CD8-positive, alpha-beta memory T cell (primary cell): ENCODE measurements at regions not wholly inside any gene's neighbourhood (a gene's known extent, or its start where the extent isn't known, plus 50 kb on each side); places are given as distances from the start of the nearest gene placed in this dataset.
A peak's percentile ranks its signal among the peaks of the same experiment; 100 is the strongest.

Source experiments
- CTCF ChIA-PET: fragments of 350-600 bp; sonication (Branson Sonifier 250); formaldehyde crosslinking; loops from one replicate; lab custom pipeline; 2021; ENCODE audit warnings: antibody characterized with exemption; lab: Charles Lee
- POLR2A ChIA-PET: fragments of 350-600 bp; sonication (Branson Sonifier 250); formaldehyde crosslinking; loops from one replicate; lab custom pipeline; 2021; ENCODE audit warnings: antibody characterized with exemption; lab: Charles Lee
- DNase-seq, 5 donors: peaks; one replicate each; pipeline versions ENCODE4 v3.0.0 to v3.0.0-alpha.2; 2020 to 2022; ENCODE audit warnings: mixed read lengths in 1 of 5
- H3K27ac ChIP-seq: one replicate; pipeline ENCODE4 v1.7.0; 2013; ENCODE audit warnings: low read depth, mild to moderate bottlenecking, low read length, moderate library complexity
- H3K27me3 ChIP-seq: 2 replicates; pipeline ENCODE4 v1.7.0; 2013; ENCODE audit warnings: low read length, mild to moderate bottlenecking; ENCODE audit not compliant: insufficient read depth, poor library complexity, severe bottlenecking
- H3K36me3 ChIP-seq: 2 replicates; pipeline ENCODE4 v1.7.0; 2013; ENCODE audit warnings: mild to moderate bottlenecking, low read length, moderate library complexity; ENCODE audit not compliant: insufficient read depth
- H3K4me1 ChIP-seq: 2 replicates; pipeline ENCODE4 v1.7.0; 2013; ENCODE audit warnings: mild to moderate bottlenecking, low read length, moderate library complexity; ENCODE audit not compliant: insufficient read depth
- H3K4me3 ChIP-seq: 2 replicates; pipeline ENCODE4 v1.7.0; 2013; ENCODE audit warnings: mild to moderate bottlenecking, low read length
- H3K9me3 ChIP-seq: 2 replicates; pipeline ENCODE4 v1.7.0; 2013; ENCODE audit warnings: mild to moderate bottlenecking, low read length
- H3K27ac Mint-ChIP-seq, 8 donors: one replicate each; pipeline ENCODE4 v1.8.0; 2020 to 2021; ENCODE audit warnings: mixed read lengths in 8 of 8, mild to moderate bottlenecking in 6 of 8, inconsistent platforms in 3 of 8, moderate library complexity in 3 of 8
- H3K27me3 Mint-ChIP-seq, 2 donors: one replicate each; pipeline ENCODE4 v1.8.0; 2020 to 2021; ENCODE audit warnings: mixed read lengths in 2 of 2, mild to moderate bottlenecking in 1 of 2, moderate library complexity in 1 of 2
- H3K36me3 Mint-ChIP-seq, 3 donors: one replicate each; pipeline ENCODE4 v1.8.0; 2020 to 2021; ENCODE audit warnings: mixed read lengths in 3 of 3, inconsistent platforms in 1 of 3, mild to moderate bottlenecking in 1 of 3
- H3K4me1 Mint-ChIP-seq, 3 donors: one replicate each; pipeline ENCODE4 v1.8.0; 2020 to 2021; ENCODE audit warnings: mixed read lengths in 3 of 3, inconsistent platforms in 1 of 3, mild to moderate bottlenecking in 1 of 3
- H3K4me3 Mint-ChIP-seq, 7 donors: one replicate each; pipeline ENCODE4 v1.8.0; 2020 to 2021; ENCODE audit warnings: mixed read lengths in 7 of 7, mild to moderate bottlenecking in 6 of 7, moderate library complexity in 4 of 7, inconsistent platforms in 2 of 7
- H3K9me3 Mint-ChIP-seq, 5 donors: one replicate each; pipeline ENCODE4 v1.8.0; 2020 to 2022; ENCODE audit warnings: mixed read lengths in 5 of 5, mild to moderate bottlenecking in 3 of 5, moderate library complexity in 2 of 5, inconsistent platforms in 1 of 5

DNA sequence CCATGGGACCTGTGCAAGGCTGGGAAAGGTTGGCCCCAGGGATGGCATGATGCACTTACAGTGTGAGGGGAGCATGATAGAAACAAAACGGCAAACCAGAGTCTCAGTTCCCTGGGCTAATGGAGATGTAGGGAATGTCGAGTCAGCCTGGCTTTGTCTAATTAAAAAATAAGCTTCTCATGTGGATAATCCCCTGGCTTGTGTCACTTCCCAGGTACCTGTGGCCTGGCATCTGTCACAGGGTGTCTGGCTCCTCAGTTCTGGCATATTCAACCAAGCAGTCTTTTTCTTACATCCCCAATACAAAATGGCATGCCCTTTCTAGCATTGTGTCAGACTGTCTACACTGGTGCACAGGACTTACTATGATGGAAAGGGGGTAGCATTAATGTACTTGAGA is 261.4 kb downstream of the GRIN2B start:
- POLR2A ChIA-PET, result no interaction called here
- CTCF ChIA-PET, result no interaction called here
- Histone ChIP-seq H3K27me3 (no peaks in the 10 kb centered on the region), H3K9me3 (no peaks in the 10 kb centered on the region), H3K36me3 (no peaks in the 10 kb centered on the region), H3K27ac (no peak overlapping the region), H3K4me3 (no peak overlapping the region), H3K4me1 (no peaks in the 10 kb centered on the region)
- H3K27me3 Mint-ChIP-seq, result no peaks in the 10 kb centered on the region
- H3K4me1 Mint-ChIP-seq, result no peaks in the 10 kb centered on the region
- no peak for DNase-seq
- H3K4me3 Mint-ChIP-seq, result no peak overlapping the region
- H3K27ac Mint-ChIP-seq, result peak overlapping the region in 1 of 8 donors; percentile 70
- H3K9me3 Mint-ChIP-seq, result peaks cover 0 to 2% (median 0%) of the 10 kb centered on the region in 5 donors
- H3K36me3 Mint-ChIP-seq, result no peaks in the 10 kb centered on the region

DNA sequence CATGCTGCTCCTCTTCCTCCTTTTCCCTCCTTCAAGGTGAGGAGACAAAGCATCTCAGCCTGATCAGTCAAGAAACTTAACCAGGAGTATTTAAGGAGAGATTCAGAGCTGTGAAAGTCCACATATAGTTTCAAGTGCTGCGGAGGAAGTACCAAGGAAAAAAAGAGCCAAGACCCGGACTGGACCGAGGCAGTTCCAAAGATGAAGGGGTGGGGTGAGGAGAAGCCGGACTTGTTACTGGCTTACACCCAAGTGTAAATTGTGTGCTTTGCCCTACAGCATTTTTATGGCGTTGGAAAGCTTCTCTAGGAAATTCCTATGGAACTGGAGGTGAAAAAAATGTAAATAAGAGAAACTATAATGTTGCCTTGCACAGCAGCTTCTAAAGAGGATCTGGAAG is 263.1 kb downstream of the GRIN2B start:
- Histone ChIP-seq H3K27ac (no peak overlapping the region), H3K4me1 (no peaks in the 10 kb centered on the region), H3K27me3 (no peaks in the 10 kb centered on the region), H3K4me3 (no peak overlapping the region), H3K36me3 (no peaks in the 10 kb centered on the region), H3K9me3 (no peaks in the 10 kb centered on the region)
- ChIA-PET POLR2A (no interaction called here), CTCF (no interaction called here)
- Mint-ChIP-seq H3K4me3 (no peak overlapping the region), H3K9me3 (peaks cover 0 to 2% (median 0%) of the 10 kb centered on the region in 5 donors), H3K4me1 (no peaks in the 10 kb centered on the region), H3K27me3 (no peaks in the 10 kb centered on the region), H3K36me3 (no peaks in the 10 kb centered on the region), H3K27ac (no peak overlapping the region)
- no peak for DNase-seq

DNA sequence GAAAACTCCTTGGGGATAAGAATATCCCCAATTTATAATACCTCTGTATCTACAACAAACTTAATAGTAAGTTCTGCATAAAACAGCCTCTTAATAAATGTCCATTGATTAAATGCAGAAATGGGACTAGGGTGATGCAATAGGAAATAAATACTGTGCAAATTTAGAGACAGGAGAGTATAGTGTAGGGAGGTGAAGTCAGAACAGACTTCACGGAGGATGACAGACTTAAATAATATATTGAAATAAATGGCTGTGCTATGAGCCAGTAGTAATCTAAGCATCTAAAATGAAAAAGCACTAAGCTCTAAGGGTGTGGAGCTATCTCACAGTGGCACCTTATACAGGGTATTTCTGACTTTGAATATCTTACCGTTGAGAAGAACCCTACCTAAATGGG is 265.3 kb downstream of the GRIN2B start:
- Mint-ChIP-seq H3K36me3 (no peaks in the 10 kb centered on the region), H3K4me3 (no peak overlapping the region), H3K9me3 (peaks cover 0 to 4% (median 0%) of the 10 kb centered on the region in 5 donors), H3K27ac (no peak overlapping the region), H3K4me1 (no peaks in the 10 kb centered on the region), H3K27me3 (no peaks in the 10 kb centered on the region)
- no peak overlapping the region for H3K27ac ChIP-seq
- DNase-seq, result no peak
- POLR2A ChIA-PET, result no interaction called here
- H3K4me3 ChIP-seq, result no peak overlapping the region
- H3K27me3 ChIP-seq, result no peaks in the 10 kb centered on the region
- no peaks in the 10 kb centered on the region for H3K36me3 ChIP-seq
- CTCF ChIA-PET, result no interaction called here
- no peaks in the 10 kb centered on the region for H3K4me1 ChIP-seq
- H3K9me3 ChIP-seq, result no peaks in the 10 kb centered on the region

DNA sequence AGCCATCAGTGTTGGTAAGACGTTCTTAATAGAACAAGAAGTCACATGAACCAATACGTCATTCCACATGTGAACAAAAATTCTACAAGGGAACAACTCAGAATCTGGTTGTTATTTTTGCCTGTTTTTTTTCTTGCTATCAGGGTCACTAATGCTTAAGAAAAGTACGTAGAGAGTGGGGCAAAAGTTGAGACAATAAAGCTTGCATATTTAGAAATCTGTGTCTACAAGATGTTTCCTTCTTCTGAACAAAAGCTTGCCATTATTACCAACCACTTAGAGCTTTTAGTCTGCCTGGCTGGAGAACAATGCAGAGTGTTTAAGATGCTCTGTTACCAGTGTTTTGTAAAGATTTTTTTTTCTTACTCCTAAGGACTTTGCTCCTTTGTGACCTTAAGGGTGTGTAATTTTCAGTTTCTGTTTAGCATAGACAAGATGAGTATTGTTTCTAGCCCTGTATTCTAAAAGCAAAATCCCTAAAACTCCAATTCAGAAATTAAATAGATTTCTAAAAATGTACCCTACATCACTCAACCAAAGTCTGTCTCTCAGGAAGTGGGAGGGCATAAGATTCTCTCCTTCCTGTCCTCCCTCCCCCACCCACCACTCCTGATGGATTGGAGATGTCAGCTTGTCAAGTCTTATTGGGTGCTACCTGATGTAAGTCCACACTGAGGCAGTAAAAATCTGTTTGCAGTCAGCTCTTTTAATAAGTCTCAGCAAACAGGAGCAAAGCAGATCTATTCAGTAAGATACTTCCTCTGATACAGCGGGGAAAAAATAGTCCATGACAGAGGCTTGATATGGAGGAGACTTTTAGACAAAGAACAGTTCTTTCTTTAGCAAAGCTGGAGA is 267.6 kb downstream of the GRIN2B start:
- Histone ChIP-seq H3K27me3 (no peaks in the 10 kb centered on the region), H3K36me3 (no peaks in the 10 kb centered on the region), H3K4me3 (no peak overlapping the region), H3K9me3 (no peaks in the 10 kb centered on the region), H3K4me1 (no peaks in the 10 kb centered on the region), H3K27ac (no peak overlapping the region)
- H3K27me3 Mint-ChIP-seq, result no peaks in the 10 kb centered on the region
- no peaks in the 10 kb centered on the region for H3K36me3 Mint-ChIP-seq
- H3K4me3 Mint-ChIP-seq, result no peak overlapping the region
- ChIA-PET POLR2A (no interaction called here), CTCF (no interaction called here)
- H3K27ac Mint-ChIP-seq, result no peak overlapping the region
- DNase-seq, result no peak
- no peaks in the 10 kb centered on the region for H3K4me1 Mint-ChIP-seq
- H3K9me3 Mint-ChIP-seq, result peaks cover 0 to 5% (median 0%) of the 10 kb centered on the region in 5 donors

DNA sequence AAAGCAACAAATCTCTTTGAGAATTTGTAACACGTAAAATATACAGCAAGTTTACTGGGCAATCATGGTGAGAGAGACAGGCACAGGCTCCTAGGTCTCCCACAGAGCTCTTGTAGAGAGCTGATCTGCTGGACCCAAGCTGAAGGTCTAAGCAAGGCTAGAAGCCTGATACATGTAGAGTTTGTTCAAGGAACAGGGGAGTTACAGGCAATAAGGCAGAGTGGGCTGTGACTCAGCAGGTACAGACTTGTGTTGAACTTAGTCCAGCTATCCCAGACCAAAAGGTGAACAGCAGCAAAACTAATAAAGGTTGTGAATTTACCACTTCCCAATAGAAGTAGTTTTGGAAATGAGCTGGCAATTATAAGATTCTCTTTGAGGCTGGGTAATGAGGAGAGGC is 273.6 kb downstream of the GRIN2B start:
- peaks cover 0 to 7% (median 0%) of the 10 kb centered on the region in 5 donors for H3K9me3 Mint-ChIP-seq
- POLR2A ChIA-PET, result no interaction called here
- CTCF ChIA-PET, result no interaction called here

DNA sequence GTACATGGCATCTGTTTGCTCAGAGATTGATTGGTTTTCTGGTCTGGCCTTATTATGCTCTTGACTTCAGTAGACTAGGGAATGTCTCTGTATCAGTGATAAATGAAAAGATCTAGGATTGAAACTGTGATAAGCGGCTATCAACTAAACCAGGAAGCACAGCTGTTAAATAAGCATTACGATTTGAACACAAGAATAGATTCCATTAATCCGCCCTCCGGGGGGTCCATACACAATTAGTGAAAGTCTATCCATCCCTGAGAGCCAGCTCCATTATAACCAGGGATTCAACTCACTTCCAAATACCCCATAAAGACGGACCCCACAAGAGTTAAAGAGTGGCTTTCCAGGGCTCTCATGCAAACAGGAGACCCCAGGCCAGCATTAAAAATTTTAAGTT is 279.0 kb downstream of the GRIN2B start:
- Mint-ChIP-seq H3K27ac (no peak overlapping the region), H3K36me3 (no peaks in the 10 kb centered on the region), H3K9me3 (no peaks in the 10 kb centered on the region), H3K4me3 (no peak overlapping the region), H3K4me1 (no peaks in the 10 kb centered on the region), H3K27me3 (peaks cover 0 to 13% of the 10 kb centered on the region in 2 donors)
- POLR2A ChIA-PET, result no interaction called here
- Histone ChIP-seq H3K27ac (no peak overlapping the region), H3K9me3 (no peaks in the 10 kb centered on the region), H3K27me3 (no peaks in the 10 kb centered on the region), H3K4me1 (no peaks in the 10 kb centered on the region), H3K4me3 (no peak overlapping the region), H3K36me3 (no peaks in the 10 kb centered on the region)
- DNase-seq, result no peak
- CTCF ChIA-PET, result no interaction called here

More for the DNA sequence above, 273.6 kb downstream of the GRIN2B start:
- no peak for DNase-seq
- H3K4me3 ChIP-seq, result no peak overlapping the region
- Mint-ChIP-seq H3K4me1 (no peaks in the 10 kb centered on the region), H3K36me3 (no peaks in the 10 kb centered on the region), H3K4me3 (no peak overlapping the region), H3K27ac (no peak overlapping the region), H3K27me3 (peaks cover 0 to 13% of the 10 kb centered on the region in 2 donors)
- no peak overlapping the region for H3K27ac ChIP-seq
- no peaks in the 10 kb centered on the region for H3K9me3 ChIP-seq
- no peaks in the 10 kb centered on the region for H3K36me3 ChIP-seq
- H3K27me3 ChIP-seq, result no peaks in the 10 kb centered on the region
- H3K4me1 ChIP-seq, result no peaks in the 10 kb centered on the region

DNA sequence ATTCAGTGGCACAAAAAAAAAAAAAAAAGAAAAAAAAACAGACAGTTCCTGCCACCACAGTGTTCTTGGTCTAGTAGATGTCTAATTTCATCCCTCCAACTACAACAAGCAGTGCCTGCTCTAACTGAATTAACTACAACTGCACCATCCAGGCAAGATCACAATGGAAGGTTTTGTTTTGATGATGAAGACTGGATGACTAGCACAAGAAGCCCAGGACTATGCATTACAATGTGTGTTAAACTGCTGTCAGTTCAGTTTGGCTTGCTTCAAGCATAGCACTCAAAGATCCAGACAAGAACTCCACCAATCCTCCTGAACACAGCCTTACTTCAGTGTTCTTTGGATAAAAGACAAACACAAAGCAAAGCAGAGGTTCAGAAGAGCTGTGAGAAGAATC is 279.9 kb downstream of the GRIN2B start:
- Mint-ChIP-seq H3K27ac (no peak overlapping the region), H3K36me3 (no peaks in the 10 kb centered on the region), H3K4me1 (no peaks in the 10 kb centered on the region), H3K27me3 (peaks cover 0 to 13% of the 10 kb centered on the region in 2 donors), H3K9me3 (no peaks in the 10 kb centered on the region), H3K4me3 (no peak overlapping the region)
- H3K9me3 ChIP-seq, result no peaks in the 10 kb centered on the region
- DNase-seq, result no peak
- no peak overlapping the region for H3K27ac ChIP-seq
- no peaks in the 10 kb centered on the region for H3K27me3 ChIP-seq
- H3K4me1 ChIP-seq, result no peaks in the 10 kb centered on the region
- ChIA-PET POLR2A (no interaction called here), CTCF (no interaction called here)
- H3K36me3 ChIP-seq, result no peaks in the 10 kb centered on the region
- no peak overlapping the region for H3K4me3 ChIP-seq

DNA sequence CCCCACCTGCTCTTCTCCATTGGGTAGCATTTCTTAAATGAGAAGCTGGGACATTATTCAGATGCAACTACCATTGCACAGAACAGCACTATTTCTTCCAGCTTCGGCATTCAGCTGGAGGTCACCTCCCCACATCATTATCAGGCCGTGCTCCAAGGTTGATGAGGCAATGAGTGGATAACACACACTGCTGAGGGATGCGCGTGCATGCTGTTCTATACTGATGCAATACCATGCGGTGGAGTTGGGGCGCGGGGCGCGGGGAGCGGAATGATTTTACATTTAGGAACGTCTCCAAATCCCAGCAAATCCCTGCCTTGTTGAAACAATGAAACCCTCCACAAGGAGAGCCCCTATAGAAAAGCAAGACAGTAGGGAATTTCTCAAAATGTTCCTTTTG is 283.4 kb downstream of the GRIN2B start:
- H3K9me3 ChIP-seq, result no peaks in the 10 kb centered on the region
- no peaks in the 10 kb centered on the region for H3K27me3 ChIP-seq
- no peaks in the 10 kb centered on the region for H3K4me1 ChIP-seq
- no peak for DNase-seq
- POLR2A ChIA-PET, result no interaction called here
- Mint-ChIP-seq H3K4me3 (no peak overlapping the region), H3K27me3 (peaks cover 0 to 3% of the 10 kb centered on the region in 2 donors), H3K4me1 (no peaks in the 10 kb centered on the region), H3K27ac (no peak overlapping the region), H3K9me3 (no peaks in the 10 kb centered on the region), H3K36me3 (no peaks in the 10 kb centered on the region)
- CTCF ChIA-PET, result no interaction called here
- no peaks in the 10 kb centered on the region for H3K36me3 ChIP-seq
- H3K27ac ChIP-seq, result no peak overlapping the region
- H3K4me3 ChIP-seq, result no peak overlapping the region
